ENCODE measurements at regions not wholly inside any gene's neighbourhood (a gene's known extent, or its start where the extent isn't known, plus 50 kb on each side); places are given as distances from the start of the nearest gene placed in this dataset.

DNA sequence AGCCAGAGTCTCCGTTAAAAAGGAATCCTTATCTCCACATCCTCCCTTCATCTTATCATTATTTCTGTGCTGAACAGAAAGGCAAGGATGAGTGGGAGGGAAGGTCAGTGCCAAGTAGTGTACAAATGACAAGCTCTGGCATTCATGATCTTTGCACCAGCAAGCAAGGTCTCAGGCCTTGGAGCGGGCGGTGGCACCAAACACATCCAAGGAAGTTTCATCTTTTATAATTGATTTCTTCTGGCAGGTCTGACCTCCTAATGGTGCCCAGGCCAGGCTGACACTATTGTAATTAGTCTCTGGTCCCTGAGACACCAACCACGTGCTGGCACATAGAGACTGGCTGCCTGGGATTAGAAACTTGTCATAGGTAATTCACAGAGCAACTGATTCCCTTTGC lies 336.6 kb downstream of the EN1 start:
- H3K36me3 ChIP-seq (ENCODE audit: insufficient read depth, low read length) = no peaks in the 10 kb centered on the region
- H4K20me1 ChIP-seq (ENCODE audit: insufficient read depth) = no peaks in the 10 kb centered on the region
- no peak overlapping the region for H3K4me3 ChIP-seq (ENCODE audit: low read length)
- no peak overlapping the region for H3K27ac ChIP-seq (ENCODE audit: low read length)
- H3K9me3 ChIP-seq (ENCODE audit: low read length) = no peaks in the 10 kb centered on the region
- no peak overlapping the region for H3K4me2 ChIP-seq (ENCODE audit: low read length)
- H2AFZ ChIP-seq (ENCODE audit: low read depth, low read length) = no peak overlapping the region
- no peaks in the 10 kb centered on the region for H3F3A ChIP-seq (ENCODE audit: insufficient read depth, low read length, poor library complexity, severe bottlenecking)
- no peaks in the 10 kb centered on the region for H3K9me2 ChIP-seq (ENCODE audit: insufficient read depth, low read length)
- no peak overlapping the region for H3K9ac ChIP-seq (ENCODE audit: low read length)
- TF ChIP-seq EZH2 (IDR thresholded peaks at IDR 0.05; ENCODE audit: borderline replicate concordance, insufficient read depth, low read length, poor library complexity, severe bottlenecking) (no peak), POLR2AphosphoS5 (IDR thresholded peaks at IDR 0.05) (no peak), SMC3 (conservative IDR thresholded peaks at IDR 0.05; ENCODE audit: poor library complexity) (no peak), RAD21 (conservative IDR thresholded peaks at IDR 0.05) (no peak), MXI1 (conservative IDR thresholded peaks at IDR 0.05; ENCODE audit: poor library complexity, severe bottlenecking) (no peak), TAF1 (IDR thresholded peaks at IDR 0.05; ENCODE audit: low read depth) (no peak), EP300 (conservative IDR thresholded peaks at IDR 0.05; ENCODE audit: poor library complexity, severe bottlenecking) (no peak)
- TF ChIP-seq, protein P1, sequence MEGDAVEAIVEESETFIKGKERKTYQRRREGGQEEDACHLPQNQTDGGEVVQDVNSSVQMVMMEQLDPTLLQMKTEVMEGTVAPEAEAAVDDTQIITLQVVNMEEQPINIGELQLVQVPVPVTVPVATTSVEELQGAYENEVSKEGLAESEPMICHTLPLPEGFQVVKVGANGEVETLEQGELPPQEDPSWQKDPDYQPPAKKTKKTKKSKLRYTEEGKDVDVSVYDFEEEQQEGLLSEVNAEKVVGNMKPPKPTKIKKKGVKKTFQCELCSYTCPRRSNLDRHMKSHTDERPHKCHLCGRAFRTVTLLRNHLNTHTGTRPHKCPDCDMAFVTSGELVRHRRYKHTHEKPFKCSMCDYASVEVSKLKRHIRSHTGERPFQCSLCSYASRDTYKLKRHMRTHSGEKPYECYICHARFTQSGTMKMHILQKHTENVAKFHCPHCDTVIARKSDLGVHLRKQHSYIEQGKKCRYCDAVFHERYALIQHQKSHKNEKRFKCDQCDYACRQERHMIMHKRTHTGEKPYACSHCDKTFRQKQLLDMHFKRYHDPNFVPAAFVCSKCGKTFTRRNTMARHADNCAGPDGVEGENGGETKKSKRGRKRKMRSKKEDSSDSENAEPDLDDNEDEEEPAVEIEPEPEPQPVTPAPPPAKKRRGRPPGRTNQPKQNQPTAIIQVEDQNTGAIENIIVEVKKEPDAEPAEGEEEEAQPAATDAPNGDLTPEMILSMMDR (IDR thresholded peaks at IDR 0.05; ENCODE audit: poor library complexity, severe bottlenecking) = no peak
- TF ChIP-seq, protein P2, sequence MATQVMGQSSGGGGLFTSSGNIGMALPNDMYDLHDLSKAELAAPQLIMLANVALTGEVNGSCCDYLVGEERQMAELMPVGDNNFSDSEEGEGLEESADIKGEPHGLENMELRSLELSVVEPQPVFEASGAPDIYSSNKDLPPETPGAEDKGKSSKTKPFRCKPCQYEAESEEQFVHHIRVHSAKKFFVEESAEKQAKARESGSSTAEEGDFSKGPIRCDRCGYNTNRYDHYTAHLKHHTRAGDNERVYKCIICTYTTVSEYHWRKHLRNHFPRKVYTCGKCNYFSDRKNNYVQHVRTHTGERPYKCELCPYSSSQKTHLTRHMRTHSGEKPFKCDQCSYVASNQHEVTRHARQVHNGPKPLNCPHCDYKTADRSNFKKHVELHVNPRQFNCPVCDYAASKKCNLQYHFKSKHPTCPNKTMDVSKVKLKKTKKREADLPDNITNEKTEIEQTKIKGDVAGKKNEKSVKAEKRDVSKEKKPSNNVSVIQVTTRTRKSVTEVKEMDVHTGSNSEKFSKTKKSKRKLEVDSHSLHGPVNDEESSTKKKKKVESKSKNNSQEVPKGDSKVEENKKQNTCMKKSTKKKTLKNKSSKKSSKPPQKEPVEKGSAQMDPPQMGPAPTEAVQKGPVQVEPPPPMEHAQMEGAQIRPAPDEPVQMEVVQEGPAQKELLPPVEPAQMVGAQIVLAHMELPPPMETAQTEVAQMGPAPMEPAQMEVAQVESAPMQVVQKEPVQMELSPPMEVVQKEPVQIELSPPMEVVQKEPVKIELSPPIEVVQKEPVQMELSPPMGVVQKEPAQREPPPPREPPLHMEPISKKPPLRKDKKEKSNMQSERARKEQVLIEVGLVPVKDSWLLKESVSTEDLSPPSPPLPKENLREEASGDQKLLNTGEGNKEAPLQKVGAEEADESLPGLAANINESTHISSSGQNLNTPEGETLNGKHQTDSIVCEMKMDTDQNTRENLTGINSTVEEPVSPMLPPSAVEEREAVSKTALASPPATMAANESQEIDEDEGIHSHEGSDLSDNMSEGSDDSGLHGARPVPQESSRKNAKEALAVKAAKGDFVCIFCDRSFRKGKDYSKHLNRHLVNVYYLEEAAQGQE (IDR thresholded peaks at IDR 0.05; ENCODE audit: borderline replicate concordance) = no peak
- peaks cover 4% of the 10 kb centered on the region for H3K27me3 ChIP-seq (ENCODE audit: insufficient read depth, low read depth, low read length)
- no peaks in the 10 kb centered on the region for H3K79me2 ChIP-seq (replicated peaks; ENCODE audit: insufficient read depth, low read length)

DNA sequence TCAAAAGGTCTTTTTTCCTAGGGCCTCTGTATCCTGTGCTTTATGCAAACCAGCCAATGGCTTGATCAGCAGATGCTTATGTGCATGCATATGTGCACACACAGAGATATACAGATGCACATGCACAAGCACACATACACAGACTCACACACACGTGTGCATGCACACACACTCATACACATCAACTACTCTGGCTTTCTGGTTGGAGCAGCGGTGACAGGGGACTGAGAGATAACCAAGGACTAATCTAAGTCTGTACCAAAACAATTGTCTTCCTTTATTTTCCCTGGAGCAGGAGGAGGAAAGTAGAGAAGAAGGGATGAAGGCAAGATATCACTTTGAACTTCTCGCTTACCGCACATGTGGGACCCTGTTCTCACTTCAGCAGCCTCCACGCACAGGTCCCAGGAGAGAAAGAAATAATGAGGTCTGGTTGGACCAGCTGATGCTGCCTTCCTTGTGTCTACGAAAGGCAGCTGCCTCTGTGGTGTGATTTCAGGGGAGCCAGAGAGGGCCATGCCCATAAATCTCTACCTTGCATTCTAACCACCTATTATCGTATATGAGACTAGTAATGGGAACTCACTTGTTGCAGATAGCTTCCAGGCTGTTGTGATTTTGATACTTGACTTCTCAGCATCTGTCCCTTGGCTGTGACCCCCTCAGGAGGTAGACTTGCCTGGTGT lies 338.0 kb downstream of the EN1 start:
- H3K27me3 ChIP-seq (ENCODE audit: insufficient read depth, low read depth, low read length) = peaks cover 4% of the 10 kb centered on the region
- H3K27ac ChIP-seq (ENCODE audit: low read length) = no peak overlapping the region
- no peak overlapping the region for H3K4me2 ChIP-seq (ENCODE audit: low read length)
- no peaks in the 10 kb centered on the region for H3K9me3 ChIP-seq (ENCODE audit: low read length)
- H2AFZ ChIP-seq (ENCODE audit: low read depth, low read length) = no peak overlapping the region
- no peaks in the 10 kb centered on the region for H3K79me2 ChIP-seq (replicated peaks; ENCODE audit: insufficient read depth, low read length)
- no peak overlapping the region for H3K4me3 ChIP-seq (ENCODE audit: low read length)
- no peaks in the 10 kb centered on the region for H3F3A ChIP-seq (ENCODE audit: insufficient read depth, low read length, poor library complexity, severe bottlenecking)
- TF ChIP-seq RAD21 (conservative IDR thresholded peaks at IDR 0.05) (no peak), MXI1 (conservative IDR thresholded peaks at IDR 0.05; ENCODE audit: poor library complexity, severe bottlenecking) (no peak), EZH2 (IDR thresholded peaks at IDR 0.05; ENCODE audit: borderline replicate concordance, insufficient read depth, low read length, poor library complexity, severe bottlenecking) (no peak), POLR2AphosphoS5 (IDR thresholded peaks at IDR 0.05) (no peak), EP300 (conservative IDR thresholded peaks at IDR 0.05; ENCODE audit: poor library complexity, severe bottlenecking) (no peak)
- TF ChIP-seq, protein P2 (IDR thresholded peaks at IDR 0.05; ENCODE audit: borderline replicate concordance) = no peak
- TF ChIP-seq, protein P1 (IDR thresholded peaks at IDR 0.05; ENCODE audit: poor library complexity, severe bottlenecking) = no peak
- H3K9me2 ChIP-seq (ENCODE audit: insufficient read depth, low read length) = no peaks in the 10 kb centered on the region
- no peaks in the 10 kb centered on the region for H4K20me1 ChIP-seq (ENCODE audit: insufficient read depth)
- no peaks in the 10 kb centered on the region for H3K36me3 ChIP-seq (ENCODE audit: insufficient read depth, low read length)
- H3K9ac ChIP-seq (ENCODE audit: low read length) = no peak overlapping the region
